Activated CD8-positive, alpha-beta T cell treated with anti-CD3 and anti-CD28 coated beads for 36 hours (primary cell): ENCODE measurements at regions not wholly inside any gene's neighbourhood (a gene's known extent, or its start where the extent isn't known, plus 50 kb on each side); places are given as distances from the start of the nearest gene placed in this dataset.

Source experiments
- ATAC-seq: fragments of 200-7000 bp; cut with Tn5 transposase; one replicate; pipeline ENCODE4 v1.10.0; 2021; ENCODE audit warnings: mild to moderate bottlenecking, moderate library complexity
- CTCF ChIA-PET: fragments of 350-600 bp; sonication (Branson Sonifier 250); formaldehyde crosslinking; loops from one replicate; lab custom pipeline; 2021; ENCODE audit warnings: antibody characterized with exemption; lab: Charles Lee
- POLR2A ChIA-PET: fragments of 350-600 bp; sonication (Branson Sonifier 250); formaldehyde crosslinking; loops from one replicate; lab custom pipeline; 2021; ENCODE audit warnings: antibody characterized with exemption; lab: Charles Lee
- DNase-seq: peaks from one replicate; pipeline ENCODE4 v3.0.0-alpha.2; 2020
- H3K27ac Mint-ChIP-seq: one replicate; pipeline ENCODE4 v1.8.0; 2021; ENCODE audit warnings: mild to moderate bottlenecking, mixed read lengths
- H3K27me3 Mint-ChIP-seq: one replicate; pipeline ENCODE4 v1.8.0; 2021; ENCODE audit warnings: mixed read lengths
- H3K36me3 Mint-ChIP-seq: one replicate; pipeline ENCODE4 v1.8.0; 2021; ENCODE audit warnings: low read depth, mixed read lengths
- H3K4me1 Mint-ChIP-seq: one replicate; pipeline ENCODE4 v1.8.0; 2021; ENCODE audit warnings: low read depth, mixed read lengths
- H3K4me3 Mint-ChIP-seq: one replicate; pipeline ENCODE4 v1.8.0; 2021; ENCODE audit warnings: mild to moderate bottlenecking, moderate library complexity, mixed read lengths
- H3K9me3 Mint-ChIP-seq: one replicate; pipeline ENCODE4 v1.8.0; 2021; ENCODE audit warnings: mixed read lengths
- intact Hi-C: fragments of 100-400 bp; cut with micrococcal nuclease; formaldehyde crosslinking; loops from one replicate; pipeline ENCODE4 v1.10.0; 2022
- TF ChIP-seq, protein P1 (sequence below): fragments of 200-600 bp; IDR thresholded peaks from one replicate; pipeline ENCODE4 v1.8.0; 2022; ENCODE audit warnings: antibody characterized with exemption, mild to moderate bottlenecking

DNA sequence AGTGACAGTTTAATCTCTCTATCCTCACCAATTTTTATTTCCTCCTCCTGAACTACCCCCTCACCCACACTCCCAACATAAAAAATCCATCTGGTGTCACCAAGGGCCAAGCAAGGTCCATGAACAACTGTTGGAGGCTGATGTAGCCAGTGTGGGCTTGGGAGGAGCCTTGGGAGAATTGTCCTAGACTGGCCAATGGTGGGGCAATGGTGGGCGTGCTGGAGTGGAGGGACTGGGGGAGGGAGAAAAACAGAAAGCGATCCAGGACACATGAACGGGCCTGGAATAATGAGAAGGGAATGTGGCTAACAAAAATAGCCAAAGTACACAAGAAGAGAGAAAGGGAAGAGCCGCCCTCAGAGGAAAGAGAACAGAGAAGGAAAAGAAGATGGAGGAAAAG is 272.6 kb downstream of the ENC1 start:
- intact Hi-C loops: no loop called here
- H3K9me3 Mint-ChIP-seq: no peaks in the 10 kb centered on the region
- DNase-seq (no peak), ATAC-seq (no peak)
- no peaks in the 10 kb centered on the region for H3K36me3 Mint-ChIP-seq
- H3K4me1 Mint-ChIP-seq: no peaks in the 10 kb centered on the region
- TF ChIP-seq, protein P1, sequence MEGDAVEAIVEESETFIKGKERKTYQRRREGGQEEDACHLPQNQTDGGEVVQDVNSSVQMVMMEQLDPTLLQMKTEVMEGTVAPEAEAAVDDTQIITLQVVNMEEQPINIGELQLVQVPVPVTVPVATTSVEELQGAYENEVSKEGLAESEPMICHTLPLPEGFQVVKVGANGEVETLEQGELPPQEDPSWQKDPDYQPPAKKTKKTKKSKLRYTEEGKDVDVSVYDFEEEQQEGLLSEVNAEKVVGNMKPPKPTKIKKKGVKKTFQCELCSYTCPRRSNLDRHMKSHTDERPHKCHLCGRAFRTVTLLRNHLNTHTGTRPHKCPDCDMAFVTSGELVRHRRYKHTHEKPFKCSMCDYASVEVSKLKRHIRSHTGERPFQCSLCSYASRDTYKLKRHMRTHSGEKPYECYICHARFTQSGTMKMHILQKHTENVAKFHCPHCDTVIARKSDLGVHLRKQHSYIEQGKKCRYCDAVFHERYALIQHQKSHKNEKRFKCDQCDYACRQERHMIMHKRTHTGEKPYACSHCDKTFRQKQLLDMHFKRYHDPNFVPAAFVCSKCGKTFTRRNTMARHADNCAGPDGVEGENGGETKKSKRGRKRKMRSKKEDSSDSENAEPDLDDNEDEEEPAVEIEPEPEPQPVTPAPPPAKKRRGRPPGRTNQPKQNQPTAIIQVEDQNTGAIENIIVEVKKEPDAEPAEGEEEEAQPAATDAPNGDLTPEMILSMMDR: no peak
- ChIA-PET CTCF (no interaction called here), POLR2A (no interaction called here)
- no peak overlapping the region for H3K27ac Mint-ChIP-seq
- H3K4me3 Mint-ChIP-seq: no peak overlapping the region
- H3K27me3 Mint-ChIP-seq: peaks cover 2% of the 10 kb centered on the region

DNA sequence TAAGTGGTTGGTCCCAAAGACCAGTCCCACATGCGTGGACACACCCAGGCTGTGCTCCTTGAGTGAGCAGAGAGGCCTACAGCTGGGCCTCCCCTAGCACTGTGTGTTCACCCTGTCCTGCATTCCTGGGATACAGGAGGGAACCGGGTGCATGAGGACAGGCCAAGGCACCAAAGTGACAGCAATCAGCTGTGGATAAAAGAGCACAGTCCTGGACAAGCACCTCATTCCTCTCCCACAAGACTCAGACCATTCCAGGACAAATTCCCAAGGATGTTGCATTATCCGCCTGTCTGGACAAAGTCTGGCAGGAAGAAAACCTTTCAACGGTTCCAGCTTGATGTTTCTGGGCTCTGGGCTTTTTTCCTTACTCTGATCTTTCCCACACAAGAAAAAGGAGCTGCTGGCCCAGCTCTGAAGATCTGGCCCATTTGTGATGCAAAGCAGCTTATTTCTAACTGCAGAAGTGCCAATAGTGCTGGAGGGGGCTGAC is 273.2 kb downstream of the ENC1 start:
- Mint-ChIP-seq H3K4me3 (no peak overlapping the region), H3K4me1 (no peaks in the 10 kb centered on the region), H3K36me3 (no peaks in the 10 kb centered on the region), H3K27me3 (peaks cover 2% of the 10 kb centered on the region), H3K9me3 (no peaks in the 10 kb centered on the region), H3K27ac (no peak overlapping the region)
- intact Hi-C loops: no loop called here
- TF ChIP-seq, protein P1: no peak
- DNase-seq (no peak), ATAC-seq (no peak)
- CTCF ChIA-PET: no interaction called here
- POLR2A ChIA-PET: no interaction called here

DNA sequence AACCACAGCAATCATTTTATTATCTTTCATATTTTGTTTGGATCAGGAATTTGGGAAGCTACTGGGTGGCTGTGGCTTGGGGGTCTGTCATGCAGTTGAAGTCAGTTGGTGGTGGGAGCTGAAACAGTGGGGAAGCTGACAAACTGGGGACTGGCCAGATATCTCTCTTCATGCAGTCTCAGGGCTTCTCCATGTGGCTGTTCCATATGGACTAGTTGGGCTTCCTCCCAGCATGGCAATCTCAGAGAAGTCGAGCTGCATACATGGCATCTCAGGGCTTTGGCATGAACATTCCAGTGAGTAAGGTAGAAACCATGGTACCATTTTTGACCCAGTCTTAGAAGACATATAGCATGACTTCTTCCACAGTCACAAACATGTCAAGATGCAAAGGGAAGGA is 274.8 kb downstream of the ENC1 start:
- H3K27ac Mint-ChIP-seq: no peak overlapping the region
- DNase-seq: no peak
- no peak for ATAC-seq
- H3K27me3 Mint-ChIP-seq: peaks cover 2% of the 10 kb centered on the region
- TF ChIP-seq, protein P1: no peak
- no peaks in the 10 kb centered on the region for H3K36me3 Mint-ChIP-seq
- H3K4me1 Mint-ChIP-seq: no peaks in the 10 kb centered on the region
- intact Hi-C loops: no loop called here
- POLR2A ChIA-PET: no interaction called here
- H3K9me3 Mint-ChIP-seq: no peaks in the 10 kb centered on the region
- CTCF ChIA-PET: no interaction called here
- H3K4me3 Mint-ChIP-seq: no peak overlapping the region

DNA sequence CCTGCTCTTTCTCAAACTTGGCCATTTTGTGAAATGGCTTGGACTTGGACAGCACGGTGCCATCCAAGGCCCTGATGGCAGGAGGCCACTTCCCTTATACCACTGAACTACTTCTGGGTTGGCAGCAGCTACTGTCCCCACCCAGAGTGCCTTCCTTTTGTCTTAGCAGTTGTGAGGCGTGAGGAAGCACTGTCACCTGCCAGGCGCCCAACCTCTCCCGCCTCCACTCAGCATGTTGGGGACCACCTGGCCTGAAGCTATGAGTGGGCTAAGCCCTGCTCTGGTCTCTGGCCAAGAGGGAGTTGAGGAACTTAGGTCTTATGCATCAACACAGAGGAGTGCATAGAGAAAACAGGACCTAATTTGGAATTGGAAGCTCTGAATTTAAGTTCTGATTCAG is 276.0 kb downstream of the ENC1 start:
- no peak overlapping the region for H3K27ac Mint-ChIP-seq
- CTCF ChIA-PET: no interaction called here

DNA sequence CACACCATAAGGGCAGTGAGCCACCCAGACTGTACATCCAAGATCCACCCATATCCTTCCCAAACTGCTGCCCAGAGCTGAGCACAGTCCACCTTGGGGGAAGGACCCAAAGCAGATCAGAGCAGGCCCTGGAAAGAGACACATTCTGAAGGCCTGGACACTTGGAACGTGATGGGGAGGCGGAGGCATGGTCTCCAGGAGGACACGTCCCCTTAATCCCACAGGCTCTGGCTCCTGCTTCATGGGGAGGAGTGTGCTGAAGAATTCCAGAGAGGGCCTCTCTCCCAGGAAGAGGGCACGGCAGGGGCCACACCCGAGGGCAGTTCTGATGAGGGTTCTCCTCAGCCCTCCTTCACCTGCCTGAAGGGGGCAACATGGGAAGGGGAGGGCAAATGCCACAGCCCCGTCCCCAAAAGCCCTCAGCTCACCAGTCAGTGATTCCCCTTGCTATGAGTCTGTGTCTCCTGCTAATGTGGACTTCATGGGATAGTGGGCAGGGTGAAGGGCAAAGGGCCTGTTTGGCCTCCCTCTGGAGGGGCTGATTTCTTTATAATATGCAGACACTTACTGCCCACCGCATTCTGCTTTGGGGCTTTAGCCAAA is 276.8 kb downstream of the ENC1 start:
- no peak for ATAC-seq
- no peaks in the 10 kb centered on the region for H3K4me1 Mint-ChIP-seq
- CTCF ChIA-PET: no interaction called here

More for the DNA sequence above, 276.0 kb downstream of the ENC1 start:
- TF ChIP-seq, protein P1: no peak
- H3K9me3 Mint-ChIP-seq: no peaks in the 10 kb centered on the region
- no peak for ATAC-seq
- POLR2A ChIA-PET: no interaction called here
- no peak for DNase-seq
- intact Hi-C loops: no loop called here
- no peak overlapping the region for H3K4me3 Mint-ChIP-seq
- no peaks in the 10 kb centered on the region for H3K4me1 Mint-ChIP-seq
- H3K36me3 Mint-ChIP-seq: no peaks in the 10 kb centered on the region
- peaks cover 2% of the 10 kb centered on the region for H3K27me3 Mint-ChIP-seq

More for the DNA sequence above, 276.8 kb downstream of the ENC1 start:
- intact Hi-C loops: no loop called here
- Mint-ChIP-seq H3K9me3 (no peaks in the 10 kb centered on the region), H3K36me3 (no peaks in the 10 kb centered on the region), H3K4me3 (no peak overlapping the region), H3K27me3 (peaks cover 2% of the 10 kb centered on the region), H3K27ac (no peak overlapping the region)
- TF ChIP-seq, protein P1: no peak
- DNase-seq: no peak
- POLR2A ChIA-PET: no interaction called here
